Nephron progenitor cell (in vitro differentiated cells): ENCODE measurements at regions not wholly inside any gene's neighbourhood (a gene's known extent, or its start where the extent isn't known, plus 50 kb on each side); places are given as distances from the start of the nearest gene placed in this dataset.
A peak's percentile ranks its signal among the peaks of the same experiment; 100 is the strongest.

Source experiments
- DNase-seq: peaks from one replicate; pipeline ENCODE4 v3.0.0; 2021
- H3K27ac Mint-ChIP-seq: 2 replicates; pipeline ENCODE4 v1.8.0; 2021; ENCODE audit warnings: mild to moderate bottlenecking, moderate library complexity, mixed read lengths
- H3K27me3 Mint-ChIP-seq: 2 replicates; pipeline ENCODE4 v1.8.0; 2021; ENCODE audit warnings: mild to moderate bottlenecking, low read depth, mixed read lengths; ENCODE audit not compliant: poor library complexity
- H3K36me3 Mint-ChIP-seq: 2 replicates; pipeline ENCODE4 v1.8.0; 2021; ENCODE audit warnings: low read depth, mixed read lengths
- H3K4me1 Mint-ChIP-seq: 2 replicates; pipeline ENCODE4 v1.8.0; 2021; ENCODE audit warnings: mixed read lengths
- H3K4me3 Mint-ChIP-seq: 2 replicates; pipeline ENCODE4 v1.8.0; 2021; ENCODE audit warnings: mild to moderate bottlenecking, moderate library complexity, mixed read lengths
- H3K9me3 Mint-ChIP-seq: 2 replicates; pipeline ENCODE4 v1.8.0; 2021; ENCODE audit warnings: mild to moderate bottlenecking, moderate library complexity, mixed read lengths
- TF ChIP-seq, protein P1 (sequence below): fragments of 200-600 bp; sonication (generic); IDR thresholded peaks from 2 replicates; pipeline ENCODE4 v1.5.0; 2021; ENCODE audit warnings: antibody characterized with exemption

DNA sequence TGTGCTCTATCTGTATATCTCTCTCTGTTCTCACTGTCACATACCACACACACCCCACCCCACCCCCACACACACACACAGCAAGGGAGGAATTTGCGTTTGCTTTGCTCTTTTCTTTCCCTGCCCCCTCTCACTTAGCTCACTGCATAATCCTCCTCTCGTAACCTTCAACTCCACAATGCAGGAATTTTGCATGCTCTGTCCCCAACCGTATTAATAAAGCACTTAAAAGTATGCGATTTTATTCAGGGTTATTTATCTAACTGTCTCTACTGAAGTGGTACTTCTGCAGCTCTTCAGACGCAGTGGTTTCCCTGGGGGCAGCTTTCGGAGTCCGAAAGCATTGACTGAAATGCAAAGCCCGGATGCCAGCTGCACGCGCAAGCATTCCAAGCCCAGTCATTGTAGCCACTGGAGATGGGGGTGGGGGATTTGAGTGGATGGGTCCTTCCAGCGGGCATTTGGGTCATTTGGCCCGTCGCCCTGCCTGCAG lies 105.4 kb upstream of the RBFOX1 start:
- Mint-ChIP-seq H3K9me3 (no peaks in the 10 kb centered on the region), H3K36me3 (no peaks in the 10 kb centered on the region), H3K27ac (no peak overlapping the region), H3K4me3 (peak overlapping the region; percentile 60), H3K4me1 (peaks cover 7% of the 10 kb centered on the region), H3K27me3 (peaks cover 5% of the 10 kb centered on the region)
- peak; percentile 26 for DNase-seq
- TF ChIP-seq, protein P1, sequence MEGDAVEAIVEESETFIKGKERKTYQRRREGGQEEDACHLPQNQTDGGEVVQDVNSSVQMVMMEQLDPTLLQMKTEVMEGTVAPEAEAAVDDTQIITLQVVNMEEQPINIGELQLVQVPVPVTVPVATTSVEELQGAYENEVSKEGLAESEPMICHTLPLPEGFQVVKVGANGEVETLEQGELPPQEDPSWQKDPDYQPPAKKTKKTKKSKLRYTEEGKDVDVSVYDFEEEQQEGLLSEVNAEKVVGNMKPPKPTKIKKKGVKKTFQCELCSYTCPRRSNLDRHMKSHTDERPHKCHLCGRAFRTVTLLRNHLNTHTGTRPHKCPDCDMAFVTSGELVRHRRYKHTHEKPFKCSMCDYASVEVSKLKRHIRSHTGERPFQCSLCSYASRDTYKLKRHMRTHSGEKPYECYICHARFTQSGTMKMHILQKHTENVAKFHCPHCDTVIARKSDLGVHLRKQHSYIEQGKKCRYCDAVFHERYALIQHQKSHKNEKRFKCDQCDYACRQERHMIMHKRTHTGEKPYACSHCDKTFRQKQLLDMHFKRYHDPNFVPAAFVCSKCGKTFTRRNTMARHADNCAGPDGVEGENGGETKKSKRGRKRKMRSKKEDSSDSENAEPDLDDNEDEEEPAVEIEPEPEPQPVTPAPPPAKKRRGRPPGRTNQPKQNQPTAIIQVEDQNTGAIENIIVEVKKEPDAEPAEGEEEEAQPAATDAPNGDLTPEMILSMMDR = no peak

DNA sequence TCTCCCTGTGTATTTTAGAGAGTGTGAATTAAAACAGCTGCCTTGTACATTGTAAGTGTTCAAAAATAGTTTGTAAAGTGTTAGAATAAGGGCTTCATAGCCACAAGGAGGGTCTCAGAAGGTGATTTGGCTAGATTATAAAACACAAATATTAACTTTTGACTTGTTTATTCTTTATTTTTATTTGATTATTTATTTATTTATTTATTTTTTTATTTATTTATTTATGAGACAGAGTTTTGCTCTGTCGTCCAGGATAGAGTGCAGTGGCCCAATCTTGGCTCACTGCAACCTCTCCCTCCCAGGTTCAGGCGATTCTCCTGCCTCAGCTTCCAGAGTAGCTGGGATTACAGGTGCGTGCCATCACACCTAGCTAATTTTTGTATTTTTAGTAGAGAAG lies 111.5 kb upstream of the RBFOX1 start:
- Mint-ChIP-seq H3K4me1 (peaks cover 22% of the 10 kb centered on the region), H3K27ac (no peak overlapping the region), H3K27me3 (peaks cover 3% of the 10 kb centered on the region), H3K4me3 (no peak overlapping the region), H3K36me3 (no peaks in the 10 kb centered on the region), H3K9me3 (no peaks in the 10 kb centered on the region)
- TF ChIP-seq, protein P1 = no peak
- DNase-seq = no peak

DNA sequence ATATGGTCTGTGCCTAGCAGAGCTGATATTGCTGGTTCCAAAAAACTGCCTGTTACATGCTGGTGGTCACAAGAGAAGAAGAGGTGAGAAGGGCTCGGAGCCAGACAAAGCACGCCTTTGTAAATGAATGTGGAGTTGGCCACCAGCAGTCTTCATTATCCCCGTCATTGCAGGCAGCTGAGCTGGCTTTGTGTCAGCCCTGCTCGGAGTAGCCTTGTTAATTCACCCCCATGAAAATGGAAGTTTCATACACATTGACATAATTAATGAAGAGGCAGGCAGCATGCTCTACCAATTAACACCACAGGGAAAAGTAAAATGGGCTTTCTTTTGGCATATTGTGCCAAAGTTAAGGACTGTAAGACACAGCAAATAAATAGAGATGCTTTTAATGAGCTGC lies 113.7 kb upstream of the RBFOX1 start:
- no peak for DNase-seq
- TF ChIP-seq, protein P1 = no peak
- Mint-ChIP-seq H3K36me3 (no peaks in the 10 kb centered on the region), H3K4me3 (no peak overlapping the region), H3K27ac (no peak overlapping the region), H3K27me3 (peaks cover 3% of the 10 kb centered on the region), H3K9me3 (no peaks in the 10 kb centered on the region), H3K4me1 (peaks cover 22% of the 10 kb centered on the region)

DNA sequence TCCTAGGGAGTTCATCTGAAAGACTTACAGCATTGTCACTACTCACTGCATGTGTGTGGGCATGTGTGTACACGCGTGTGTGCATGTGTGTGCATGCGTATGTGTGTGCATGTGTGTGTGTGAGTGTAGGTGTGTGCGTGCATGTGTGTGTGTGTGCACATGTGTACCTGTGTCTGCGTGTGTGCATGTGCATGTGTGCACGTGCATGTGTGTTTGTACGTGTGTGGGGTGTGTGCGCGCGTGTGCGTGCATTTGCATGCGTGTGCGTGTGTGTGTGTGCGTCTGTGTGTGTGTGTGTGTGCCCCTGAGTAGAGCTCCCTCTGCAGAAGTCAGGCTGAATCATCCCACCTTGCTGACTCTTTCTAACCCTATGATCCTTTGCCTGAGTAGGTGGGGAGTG lies 114.8 kb upstream of the RBFOX1 start:
- peaks cover 2% of the 10 kb centered on the region for H3K9me3 Mint-ChIP-seq
- TF ChIP-seq, protein P1 = no peak
- H3K4me1 Mint-ChIP-seq = peaks cover 22% of the 10 kb centered on the region
- H3K27me3 Mint-ChIP-seq = peaks cover 3% of the 10 kb centered on the region
- DNase-seq = no peak
- no peaks in the 10 kb centered on the region for H3K36me3 Mint-ChIP-seq
- peak overlapping the region; percentile 1 for H3K27ac Mint-ChIP-seq
- H3K4me3 Mint-ChIP-seq = no peak overlapping the region

DNA sequence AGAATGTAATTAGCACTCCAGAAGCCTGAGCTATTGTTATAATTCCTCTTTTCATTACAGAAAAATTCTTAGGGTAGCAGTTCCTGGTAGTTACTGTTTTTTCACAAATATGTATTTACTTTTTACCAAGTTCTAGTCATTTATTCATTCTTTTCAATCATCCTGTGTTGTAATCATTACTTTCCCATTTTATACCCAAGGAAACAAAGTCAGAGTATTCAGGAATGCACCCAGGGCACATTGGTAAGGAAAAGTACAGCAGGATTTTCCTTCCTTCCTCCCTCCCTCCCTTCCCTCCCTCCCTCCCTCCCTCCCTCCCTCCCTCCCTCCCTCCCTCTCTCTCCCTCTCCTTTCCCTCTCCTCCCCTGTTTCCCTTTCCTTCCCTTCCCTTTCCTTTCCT lies 115.9 kb upstream of the RBFOX1 start:
- TF ChIP-seq, protein P1 = no peak
- H3K27ac Mint-ChIP-seq = no peak overlapping the region
- no peaks in the 10 kb centered on the region for H3K36me3 Mint-ChIP-seq
- peaks cover 4% of the 10 kb centered on the region for H3K9me3 Mint-ChIP-seq
- no peak overlapping the region for H3K4me3 Mint-ChIP-seq
- peaks cover 3% of the 10 kb centered on the region for H3K27me3 Mint-ChIP-seq
- peaks cover 22% of the 10 kb centered on the region for H3K4me1 Mint-ChIP-seq
- DNase-seq = no peak

DNA sequence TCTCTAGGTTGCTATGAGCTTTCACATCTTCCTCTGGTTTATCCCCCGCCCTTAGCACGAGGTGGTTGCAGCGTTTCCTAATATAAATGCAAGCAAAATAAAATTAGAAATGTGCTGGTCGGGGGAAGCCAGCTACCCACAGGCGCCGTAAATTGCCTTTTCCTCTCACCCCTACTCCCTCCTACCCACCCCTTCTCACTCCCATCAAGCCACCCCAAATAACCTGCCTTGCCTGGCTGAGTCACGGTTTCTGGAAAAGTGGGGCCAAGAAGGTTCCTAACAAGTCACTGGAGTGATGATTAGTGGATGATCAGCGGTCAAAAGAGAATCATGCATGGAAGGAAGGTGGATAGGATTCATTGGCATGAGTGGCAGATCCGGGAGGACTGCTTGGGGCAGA lies 120.9 kb upstream of the RBFOX1 start:
- TF ChIP-seq, protein P1 = no peak
- H3K4me1 Mint-ChIP-seq = no peaks in the 10 kb centered on the region
- H3K9me3 Mint-ChIP-seq = peaks cover 4% of the 10 kb centered on the region
- peak overlapping the region; percentile 4 for H3K27ac Mint-ChIP-seq
- peaks cover 2% of the 10 kb centered on the region for H3K27me3 Mint-ChIP-seq
- H3K36me3 Mint-ChIP-seq = no peaks in the 10 kb centered on the region
- H3K4me3 Mint-ChIP-seq = no peak overlapping the region
- DNase-seq = no peak
